GM19467 (cell line): ENCODE measurements at regions not wholly inside any gene's neighbourhood (a gene's known extent, or its start where the extent isn't known, plus 50 kb on each side); places are given as distances from the start of the nearest gene placed in this dataset.

Experiments
- ATAC-seq: cut with Tn5 transposase; IDR thresholded peaks from one replicate; pipeline ENCODE4 v1.9.1; 2021; ENCODE audit warnings: mild to moderate bottlenecking, moderate library complexity; ENCODE audit not compliant: unreplicated experiment

- no peak for ATAC-seq
Observed at GRCh38 chr9:71384343-71384742, 262.9 kb upstream of the TRPM3 start.

GRCh38 chr9:71383308-71383940 is 262.0 kb upstream of the TRPM3 start:
- no peak for ATAC-seq

- no peak for ATAC-seq
Observed at GRCh38 chr9:71368157-71368556, 246.7 kb upstream of the TRPM3 start.

GRCh38 chr9:71364186-71364955 is 242.9 kb upstream of the TRPM3 start:
- no peak for ATAC-seq

- ATAC-seq = no peak
Observed at GRCh38 chr9:71363286-71363961, 242.0 kb upstream of the TRPM3 start.

- ATAC-seq = no peak
Observed at GRCh38 chr9:71361357-71361756, 239.9 kb upstream of the TRPM3 start.

- ATAC-seq = no peak
Observed at GRCh38 chr9:71357346-71357745, 235.9 kb upstream of the TRPM3 start.

- no peak for ATAC-seq
Observed at GRCh38 chr9:71355884-71356283, 234.5 kb upstream of the TRPM3 start.

- no peak for ATAC-seq
Observed at GRCh38 chr9:71353720-71354119, 232.3 kb upstream of the TRPM3 start.

GRCh38 chr9:71352837-71353236 is 231.4 kb upstream of the TRPM3 start:
- ATAC-seq = no peak

- ATAC-seq = no peak
Observed at GRCh38 chr9:71349218-71349617, 227.8 kb upstream of the TRPM3 start.

- no peak for ATAC-seq
Observed at GRCh38 chr9:71333321-71333720, 211.9 kb upstream of the TRPM3 start.

GRCh38 chr9:71331603-71332002 is 210.2 kb upstream of the TRPM3 start:
- no peak for ATAC-seq

- ATAC-seq = no peak
Observed at GRCh38 chr9:71329873-71330272, 208.5 kb upstream of the TRPM3 start.

GRCh38 chr9:71326360-71326759 is 204.9 kb upstream of the TRPM3 start:
- ATAC-seq = no peak

- no peak for ATAC-seq
Observed at GRCh38 chr9:71323357-71323756, 201.9 kb upstream of the TRPM3 start.

- ATAC-seq = no peak
Observed at GRCh38 chr9:71322311-71322710, 200.9 kb upstream of the TRPM3 start.

- no peak for ATAC-seq
Observed at GRCh38 chr9:71308454-71308853, 187.0 kb upstream of the TRPM3 start.

GRCh38 chr9:71306134-71306533 is 184.7 kb upstream of the TRPM3 start:
- ATAC-seq = peak; percentile 48

- ATAC-seq = no peak
Observed at GRCh38 chr9:71303351-71303750, 181.9 kb upstream of the TRPM3 start.

GRCh38 chr9:71302776-71303175 is 181.4 kb upstream of the TRPM3 start:
- ATAC-seq = no peak

- no peak for ATAC-seq
Observed at GRCh38 chr9:71295928-71296327, 174.5 kb upstream of the TRPM3 start.
